Activated CD8-positive, alpha-beta memory T cell treated with anti-CD3 and anti-CD28 coated beads, Interleukin-2, amount 50 U/mL, for 4 hours (primary cell): ENCODE measurements at regions not wholly inside any gene's neighbourhood (a gene's known extent, or its start where the extent isn't known, plus 50 kb on each side); places are given as distances from the start of the nearest gene placed in this dataset.

Experiments
- DNase-seq: peaks from one replicate; pipeline ENCODE4 v3.0.0-alpha.2; 2020

- no peak for DNase-seq
Observed at GRCh38 chr4:155107059-155107458, 101.4 kb upstream of the NPY2R start.

GRCh38 chr4:155114790-155115189 lies 93.6 kb upstream of the NPY2R start:
- no peak for DNase-seq

GRCh38 chr4:155119006-155119405 lies 89.4 kb upstream of the NPY2R start:
- DNase-seq = no peak

GRCh38 chr4:155120536-155120935 lies 87.9 kb upstream of the NPY2R start:
- DNase-seq = no peak

GRCh38 chr4:155122382-155122781 lies 86.1 kb upstream of the NPY2R start:
- DNase-seq = no peak

GRCh38 chr4:155134136-155134535 lies 74.3 kb upstream of the NPY2R start:
- DNase-seq = no peak

- no peak for DNase-seq
Observed at GRCh38 chr4:155140889-155141288, 67.5 kb upstream of the NPY2R start.

- DNase-seq = no peak
Observed at GRCh38 chr4:155143512-155143911, 64.9 kb upstream of the NPY2R start.
